OCI-M1 (cell line): ENCODE measurements at regions not wholly inside any gene's neighbourhood (a gene's known extent, or its start where the extent isn't known, plus 50 kb on each side); places are given as distances from the start of the nearest gene placed in this dataset.
A peak's percentile ranks its signal among the peaks of the same experiment; 100 is the strongest.

ENCODE experiments used
- DNase-seq: peaks from one replicate; lab custom pipeline; 2025; lab: John Stamatoyannopoulos, UW

DNA sequence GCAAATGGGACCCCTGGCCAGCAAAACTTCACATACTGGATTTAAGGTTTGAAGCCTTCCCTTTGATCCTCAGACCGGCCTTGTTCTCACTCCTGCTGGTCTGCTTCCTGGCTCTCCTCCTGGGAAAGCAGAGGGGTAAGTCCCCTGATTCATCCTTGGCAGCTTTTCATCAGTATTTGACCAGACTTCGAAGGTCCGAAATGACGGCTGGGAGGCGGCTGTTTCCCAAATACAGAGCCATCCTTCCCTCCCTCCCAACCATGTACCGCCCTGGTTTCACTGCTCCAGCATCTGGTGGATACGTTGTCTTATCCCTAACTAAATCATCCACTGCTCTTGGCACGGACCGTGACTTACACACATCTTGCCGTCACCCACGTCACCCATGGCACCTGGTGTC, 265.5 kb downstream of the BCOR start:
- DNase-seq: no peak

DNA sequence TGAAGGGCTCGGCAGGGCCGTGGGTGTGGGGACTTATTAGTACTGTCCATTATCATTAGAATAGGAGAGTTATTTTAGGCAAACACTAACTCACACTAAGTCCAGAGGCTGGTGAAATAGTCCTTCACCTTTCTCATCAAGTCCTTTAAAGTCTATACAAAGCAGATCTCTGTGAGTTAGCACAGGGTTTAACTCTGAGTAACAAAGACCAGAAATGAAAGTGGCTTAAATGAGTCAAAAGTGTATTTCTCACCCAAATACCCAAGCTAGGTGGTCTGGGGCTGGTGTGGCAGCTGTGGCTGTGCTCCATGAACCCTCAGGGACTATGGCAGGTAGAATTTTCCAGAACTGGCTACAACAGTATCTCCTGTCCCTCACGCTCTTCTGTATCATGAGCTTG, 263.2 kb downstream of the BCOR start:
- no peak for DNase-seq

DNA sequence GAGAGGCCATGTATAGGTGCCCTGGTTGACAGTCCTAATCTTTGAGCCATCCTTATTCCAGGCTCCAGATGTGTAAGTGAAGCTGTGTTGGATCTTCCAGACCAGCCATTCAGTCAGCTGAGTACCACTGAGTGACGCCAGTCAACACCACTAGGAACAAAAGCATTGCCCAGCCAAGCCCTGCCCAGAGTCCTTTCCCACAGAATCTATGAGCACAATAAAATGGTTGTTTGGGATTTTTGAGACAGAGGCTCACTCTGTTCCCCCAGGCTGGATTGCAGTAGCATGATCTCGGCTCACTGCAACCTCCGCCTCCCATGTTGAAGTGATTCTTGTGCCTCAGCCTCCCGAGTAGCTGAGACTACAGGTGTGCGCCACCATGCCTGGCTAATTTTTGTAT, 262.5 kb downstream of the BCOR start:
- no peak for DNase-seq

DNA sequence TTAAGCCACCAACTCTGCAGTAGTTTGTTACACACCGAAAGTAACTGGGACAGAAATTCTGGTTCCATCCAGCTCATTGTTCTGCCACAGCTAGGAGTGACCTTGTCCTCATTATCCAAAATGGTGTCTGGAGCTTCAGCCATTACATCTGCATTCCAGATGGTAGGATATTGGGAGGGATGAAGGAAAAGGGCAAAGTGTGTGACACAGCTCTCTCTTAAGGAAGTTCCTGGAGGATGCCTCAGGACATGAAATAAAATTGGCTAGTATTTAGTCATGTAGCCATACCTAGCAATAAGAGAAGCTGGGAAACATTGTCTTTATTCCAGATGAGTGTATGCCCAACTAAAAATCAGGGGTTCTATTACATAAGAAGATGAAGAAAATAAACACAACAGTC, 262.0 kb downstream of the BCOR start:
- DNase-seq: no peak

DNA sequence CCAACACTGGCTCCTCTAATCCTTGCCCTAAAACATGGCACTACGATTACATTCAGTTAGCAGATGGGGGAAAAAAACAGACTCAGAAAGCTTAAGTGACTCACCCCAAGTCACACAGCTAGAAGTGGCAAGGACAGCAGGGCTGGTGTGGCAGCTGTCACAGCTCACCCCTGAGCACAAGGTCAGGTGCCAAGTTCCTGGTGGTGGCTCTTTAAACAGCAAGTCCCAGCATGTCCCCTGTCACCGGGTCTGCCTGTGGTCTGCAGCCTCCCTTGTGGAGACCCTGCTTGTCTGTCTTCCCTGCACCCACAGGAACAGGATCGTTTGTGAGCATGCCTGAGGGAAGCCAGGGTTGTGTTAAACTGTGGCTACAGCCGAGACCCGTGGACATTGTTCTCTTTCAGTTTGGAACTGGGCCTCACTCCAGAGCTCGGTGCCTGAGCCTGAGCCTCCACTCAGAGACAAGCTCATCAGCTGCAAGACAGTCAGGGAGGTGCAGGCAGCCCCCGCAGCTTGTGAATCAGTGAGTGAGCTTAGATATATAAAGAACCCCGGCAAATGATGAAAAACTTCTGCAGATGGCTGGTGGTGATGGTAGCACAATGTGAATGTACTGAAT, 260.8 kb downstream of the BCOR start:
- DNase-seq: no peak

DNA sequence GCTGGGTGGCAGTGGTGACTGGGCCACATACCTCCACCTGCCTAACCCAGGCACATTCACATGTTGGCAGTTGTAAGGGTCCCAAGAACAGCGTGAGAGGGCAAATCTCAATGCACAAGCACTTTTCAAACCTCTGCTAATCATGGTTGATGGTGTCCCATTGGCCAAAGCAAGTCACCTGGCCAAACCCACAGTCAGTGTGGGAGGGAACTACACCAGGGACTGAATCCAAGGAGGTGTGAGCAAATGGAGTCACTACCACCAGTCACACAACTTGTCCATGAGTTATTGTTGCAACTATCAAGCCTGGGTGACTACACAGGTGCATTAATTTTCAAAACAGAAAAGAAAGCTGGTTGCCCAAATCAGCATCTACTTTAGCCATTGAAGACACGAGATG, 260.1 kb downstream of the BCOR start:
- DNase-seq: no peak

DNA sequence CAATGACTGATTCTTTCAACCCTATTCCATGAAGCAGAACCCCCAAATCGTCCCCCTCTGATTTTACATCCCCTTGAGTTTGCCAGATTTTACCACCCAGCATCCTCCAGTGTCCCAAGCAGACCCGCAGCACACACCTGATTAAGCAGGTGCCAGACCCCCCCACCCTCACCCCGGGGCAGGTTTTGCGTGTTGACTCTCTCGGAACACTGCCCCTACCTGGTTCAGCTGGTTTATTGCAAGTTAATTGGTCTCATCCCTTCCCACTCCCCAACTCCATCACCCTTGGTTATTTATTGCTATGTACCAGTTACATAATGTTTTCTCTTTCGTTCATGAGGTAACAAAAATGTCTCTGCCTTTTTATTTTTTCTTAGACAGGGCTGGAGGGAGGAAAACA, 258.4 kb downstream of the BCOR start:
- DNase-seq: no peak

DNA sequence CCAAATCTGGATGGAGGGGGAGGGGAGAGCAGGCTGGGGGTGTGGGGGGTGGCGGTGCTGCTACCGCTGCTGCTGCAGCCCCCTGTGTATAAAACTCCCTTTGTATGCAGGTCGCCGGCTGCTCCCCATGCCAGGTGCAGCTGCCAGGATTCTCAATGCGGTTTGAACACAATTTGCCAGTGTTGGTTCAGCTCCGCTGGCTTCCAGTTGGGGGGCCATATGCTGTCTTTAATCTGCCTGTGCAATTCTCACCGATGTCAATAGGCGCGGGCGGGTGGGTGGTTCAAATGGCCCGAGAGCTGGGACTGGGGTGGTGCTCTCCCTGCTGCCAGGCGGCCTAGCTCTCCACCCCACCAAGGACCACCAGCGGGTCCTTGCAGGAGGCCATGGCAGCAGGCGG, 257.6 kb downstream of the BCOR start:
- DNase-seq: no peak

DNA sequence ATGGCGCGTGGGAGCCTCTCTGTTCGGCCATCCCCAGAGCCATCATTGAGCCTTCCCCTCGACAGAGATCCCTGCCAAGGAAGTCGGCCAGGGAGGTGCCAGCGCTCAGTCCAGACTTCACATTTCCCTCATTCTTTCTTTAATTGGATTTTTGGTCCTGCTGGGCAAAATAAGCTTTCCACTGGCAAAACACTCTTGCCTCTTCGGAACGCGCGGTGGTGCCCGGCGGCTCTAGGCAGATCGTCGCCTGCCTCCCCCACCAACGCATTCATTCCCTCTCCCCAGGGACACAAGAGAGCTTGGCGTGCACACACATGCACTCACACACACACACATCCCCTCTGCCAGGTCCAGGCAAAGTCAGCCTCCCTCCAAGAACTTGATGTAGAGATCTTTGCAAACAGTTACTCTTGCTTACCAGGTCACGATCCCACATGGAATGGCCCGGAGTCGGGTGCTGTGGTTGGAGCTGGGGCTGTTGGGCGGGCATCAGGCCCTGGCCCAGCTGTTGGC, 257.1 kb downstream of the BCOR start:
- no peak for DNase-seq

DNA sequence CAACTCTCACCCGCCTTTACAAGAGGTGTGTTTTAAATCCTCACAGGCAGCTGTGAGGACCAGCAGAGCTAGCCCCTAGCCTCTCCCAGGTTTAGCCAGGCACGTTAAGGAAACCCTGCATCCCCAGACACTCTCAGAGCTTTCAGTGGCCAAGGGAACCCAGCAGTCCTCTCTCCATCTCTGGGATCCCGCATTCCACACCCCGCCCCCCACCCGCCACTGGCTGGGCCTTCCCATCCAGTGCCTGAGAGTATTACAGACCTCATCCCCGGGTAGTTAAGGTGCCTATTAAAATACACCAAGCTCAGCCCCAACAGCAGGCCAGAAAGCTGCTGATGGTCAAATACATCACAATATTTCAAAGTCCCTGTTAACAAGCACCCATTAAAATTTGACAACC, 256.2 kb downstream of the BCOR start:
- no peak for DNase-seq

DNA sequence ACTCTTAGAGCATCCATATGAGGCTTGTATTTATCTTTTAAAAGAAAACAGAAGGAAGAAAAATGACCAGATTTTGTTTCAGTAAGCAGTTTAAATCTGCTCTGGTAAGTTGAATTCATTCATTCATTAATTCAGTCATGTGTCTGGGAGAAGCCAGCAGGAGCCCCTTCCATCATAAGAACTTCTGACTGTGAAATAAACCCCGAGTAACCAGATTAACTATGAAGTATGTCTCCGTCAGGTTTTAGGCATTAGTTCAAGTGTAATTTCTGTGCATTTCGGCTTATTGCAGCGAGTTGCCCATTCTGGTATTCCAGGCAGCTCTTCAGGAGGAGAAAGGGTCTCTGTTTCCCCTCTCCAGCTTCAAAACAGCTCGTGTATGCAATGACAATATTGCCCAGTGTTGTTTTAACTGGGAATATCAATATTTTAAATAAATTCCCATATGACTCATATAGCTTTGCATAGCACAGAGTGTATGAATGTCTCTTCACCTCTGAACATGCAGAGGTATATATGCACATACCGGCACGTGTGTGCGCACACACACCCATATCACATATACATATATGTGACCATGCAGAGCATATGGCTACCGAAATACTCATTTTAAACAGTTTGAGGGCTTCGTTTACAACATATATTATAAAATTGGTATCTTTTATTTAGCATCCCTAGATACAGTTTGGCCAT, 255.3 kb downstream of the BCOR start:
- DNase-seq: no peak

DNA sequence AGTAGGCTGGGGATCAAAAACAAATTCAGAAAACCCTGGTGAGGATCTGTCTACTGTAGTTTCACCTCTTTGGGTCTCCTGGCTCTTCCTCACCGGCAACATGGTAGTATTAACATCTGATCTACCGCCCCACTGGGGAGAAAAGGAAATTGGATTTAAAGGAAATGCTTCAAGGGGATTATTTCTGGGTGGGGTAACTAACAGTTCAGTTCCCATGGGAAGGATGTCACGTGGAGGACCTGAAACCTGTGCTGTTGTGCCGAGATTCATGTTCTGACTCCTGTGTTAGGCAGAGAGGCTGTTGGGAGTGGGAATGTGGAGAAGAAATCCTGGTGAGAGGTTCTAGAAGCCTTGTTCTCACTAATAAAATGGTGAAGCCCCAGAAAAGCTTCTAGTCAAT, 254.4 kb downstream of the BCOR start:
- no peak for DNase-seq

DNA sequence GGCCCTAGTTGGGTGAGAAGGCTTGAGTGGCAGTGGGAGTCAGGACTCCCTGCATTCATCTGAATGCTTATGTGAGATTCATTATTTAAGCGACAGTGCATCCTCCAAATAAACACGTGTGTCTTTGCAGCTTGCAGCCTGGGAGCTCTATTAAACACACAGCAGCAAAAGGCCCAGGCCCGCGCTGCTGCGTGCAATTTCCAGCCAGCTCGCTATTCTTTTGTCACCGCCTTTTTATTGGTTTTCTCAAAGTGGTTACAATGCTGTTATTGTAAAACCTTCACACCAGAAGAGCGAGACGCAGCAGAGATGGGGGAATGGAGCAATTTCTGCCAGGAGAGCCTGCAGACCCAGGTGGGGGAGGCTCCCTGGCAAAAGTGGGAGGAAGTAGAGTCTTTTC, 252.5 kb downstream of the BCOR start:
- no peak for DNase-seq

DNA sequence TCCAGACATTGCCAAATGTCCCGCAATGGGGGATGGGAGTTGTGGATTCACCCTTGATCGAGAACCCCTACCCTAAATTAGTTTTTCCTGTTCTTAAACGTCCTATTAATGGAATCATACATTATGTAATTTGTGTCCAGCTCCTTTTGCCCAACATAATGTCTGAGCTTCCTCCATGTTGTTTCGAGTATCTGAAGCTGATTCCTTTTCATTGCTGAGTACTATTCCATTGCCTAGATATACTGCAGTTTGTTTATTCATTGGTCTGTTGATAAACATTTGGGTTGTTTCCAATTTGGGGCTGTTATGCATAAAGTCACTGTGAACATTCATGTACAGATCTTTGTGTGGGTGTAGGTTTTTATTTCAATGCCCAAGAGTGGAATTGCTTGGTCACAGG, 251.3 kb downstream of the BCOR start:
- no peak for DNase-seq

DNA sequence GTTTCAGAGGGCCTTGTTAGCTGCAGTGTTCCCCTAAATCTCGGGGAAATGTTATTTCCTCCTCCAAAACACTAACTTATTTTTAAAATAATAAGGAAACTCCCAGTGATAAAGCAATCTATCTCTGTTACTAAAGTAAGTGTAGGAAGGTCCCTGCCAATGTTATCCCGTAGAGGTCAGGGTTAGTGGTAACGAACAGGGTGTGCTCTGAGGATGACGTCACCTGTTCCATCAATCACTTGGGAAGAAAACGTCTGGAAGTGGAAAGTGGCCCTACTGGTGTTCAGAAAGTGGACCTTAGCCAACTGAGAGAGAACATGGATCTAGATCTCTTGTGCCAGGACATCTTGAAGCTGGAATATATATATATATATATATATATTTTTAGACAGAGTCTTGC, 249.5 kb downstream of the BCOR start:
- no peak for DNase-seq

DNA sequence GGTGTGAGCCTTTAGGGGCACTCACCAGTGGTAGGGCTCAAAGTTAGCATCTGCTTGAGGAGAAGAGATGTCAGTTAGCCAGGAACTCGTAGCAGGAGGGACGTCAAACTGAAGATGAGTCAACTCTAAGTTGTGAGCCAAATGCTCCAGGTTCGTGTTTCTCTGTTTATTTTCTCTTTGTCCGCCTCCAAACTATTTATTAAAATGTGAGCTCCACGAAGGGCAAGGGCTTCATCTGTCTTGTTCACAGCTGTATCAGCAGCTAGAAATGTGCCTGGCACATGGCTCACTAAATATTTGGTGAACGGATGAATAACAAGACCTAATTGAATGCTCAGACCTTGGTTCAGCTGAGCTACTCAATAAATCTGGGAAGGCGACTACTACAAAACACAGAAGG, 248.9 kb downstream of the BCOR start:
- no peak for DNase-seq

DNA sequence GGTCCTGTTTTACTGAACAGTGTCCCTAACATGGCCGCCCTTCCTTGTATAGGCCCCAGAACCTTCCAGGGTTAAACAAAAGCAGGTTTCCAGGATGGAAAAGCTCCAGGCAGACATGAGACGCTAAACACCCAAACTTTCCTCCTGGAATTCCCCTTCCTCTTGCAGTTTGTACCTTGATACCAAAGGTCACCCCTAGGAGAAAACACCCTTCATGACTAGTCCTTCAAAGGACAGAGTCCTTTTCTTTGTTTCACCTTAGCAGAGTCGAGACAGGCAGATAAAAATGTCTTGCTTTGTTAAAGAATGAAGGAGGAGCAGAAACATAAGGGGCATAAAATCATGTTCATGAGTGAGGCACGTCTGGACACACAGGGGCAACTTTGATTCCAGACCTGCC, 247.5 kb downstream of the BCOR start:
- no peak for DNase-seq

DNA sequence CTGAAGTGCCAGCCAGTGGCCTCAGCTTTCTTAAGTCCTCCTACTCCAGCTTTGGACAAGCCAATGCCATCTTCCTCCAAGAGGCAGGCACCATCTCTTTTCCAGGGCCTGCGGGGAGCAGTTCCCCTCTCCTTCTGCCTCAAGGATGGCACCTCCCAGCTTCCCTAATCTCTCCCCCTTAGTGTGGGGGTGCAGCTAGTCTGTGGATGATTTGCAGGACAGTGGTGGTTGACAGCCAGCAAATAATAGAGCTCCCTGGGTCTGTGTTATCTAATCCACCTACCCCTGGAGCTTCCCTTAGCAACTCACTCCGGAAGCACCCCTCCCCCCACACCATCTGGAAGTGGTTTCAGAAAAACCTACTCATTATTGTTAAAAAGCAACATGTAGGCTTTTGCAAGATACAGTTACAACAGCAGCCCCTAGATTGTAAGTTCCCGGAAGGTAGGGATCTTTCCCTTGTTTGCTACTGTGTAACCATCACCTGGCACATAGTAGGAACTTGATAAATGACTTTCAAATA, 247.1 kb downstream of the BCOR start:
- DNase-seq: peak; percentile 29

DNA sequence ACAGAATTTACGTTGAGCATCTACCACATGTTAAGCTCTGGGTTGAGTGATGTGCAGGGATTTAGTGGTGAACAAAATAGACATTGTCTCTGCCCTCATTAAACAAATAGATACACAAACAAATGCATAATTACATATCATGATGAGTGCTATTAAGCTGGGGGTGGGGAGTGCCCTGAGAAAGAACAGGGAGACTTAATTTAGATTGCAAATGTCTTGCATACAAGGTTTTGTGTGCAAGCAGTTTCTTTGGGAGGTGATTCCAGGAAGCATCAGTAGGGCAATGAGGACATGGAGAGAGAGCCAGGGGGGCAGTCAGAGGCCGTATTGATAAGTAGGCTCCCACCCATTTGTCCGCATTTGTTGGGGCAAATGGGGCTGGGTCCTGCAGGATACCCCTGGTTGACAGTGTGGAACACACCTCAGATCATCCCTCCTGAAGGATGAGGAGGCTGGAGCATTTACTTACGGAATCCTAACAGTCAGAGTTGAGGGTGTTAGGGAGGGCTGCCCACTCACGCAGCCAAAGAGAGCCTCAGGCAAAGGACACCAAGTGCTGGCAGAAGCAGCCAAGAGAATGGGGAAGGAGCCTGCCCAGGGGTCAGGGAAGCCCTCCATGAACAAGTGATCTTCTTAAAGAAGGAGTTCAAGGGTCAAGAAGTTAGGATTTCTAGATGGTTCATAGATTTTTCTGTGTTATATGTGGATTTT, 245.9 kb downstream of the BCOR start:
- no peak for DNase-seq

DNA sequence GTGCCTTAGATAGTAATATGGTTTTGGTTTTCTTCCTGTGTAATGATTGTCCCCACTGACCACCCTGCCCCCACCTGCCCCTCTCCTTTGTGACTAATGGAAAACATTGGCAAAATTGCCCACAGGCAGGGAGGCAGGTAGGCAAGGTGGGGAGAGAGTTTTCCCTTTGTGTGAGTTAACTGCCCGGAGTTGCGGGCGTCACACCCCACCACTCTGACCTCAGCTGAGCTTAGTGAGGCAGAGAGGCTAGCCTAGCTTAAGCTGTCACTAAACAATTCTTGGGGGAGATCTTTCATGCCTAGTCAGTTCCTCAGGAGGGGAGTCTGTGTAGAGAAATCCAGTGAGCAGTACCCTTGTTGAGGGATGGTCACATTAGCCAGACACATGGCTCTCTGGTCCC, 245.3 kb downstream of the BCOR start:
- no peak for DNase-seq

DNA sequence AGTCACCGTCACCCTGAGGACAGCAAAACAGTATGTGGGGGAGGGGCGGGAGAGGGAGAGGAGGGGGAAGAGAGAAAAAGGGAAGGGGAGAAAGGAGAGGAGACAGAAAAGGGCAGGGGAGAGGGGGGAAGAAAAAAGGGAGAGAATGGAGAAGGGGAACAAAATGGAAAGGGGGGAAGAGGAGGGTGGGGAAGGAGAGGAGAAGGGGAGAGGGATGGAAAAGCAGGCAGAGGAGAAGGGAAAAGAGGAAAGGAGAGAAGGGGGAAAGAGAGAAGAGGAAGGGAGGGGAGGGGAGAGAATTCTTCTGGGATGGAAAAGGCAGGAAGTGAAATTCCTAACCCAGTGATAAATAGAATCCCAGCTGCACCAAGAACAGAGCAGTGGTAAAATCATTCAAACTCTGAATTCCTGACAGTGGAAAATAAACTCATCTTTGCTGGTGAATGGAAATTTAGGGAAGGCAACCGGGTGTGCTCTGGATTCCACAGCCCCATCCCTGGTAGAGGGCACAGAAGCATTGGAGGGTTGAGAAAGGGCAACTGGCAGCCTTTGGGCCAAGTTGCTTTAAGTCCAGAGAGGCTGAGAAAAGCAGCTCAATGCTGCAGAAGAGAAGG, 244.2 kb downstream of the BCOR start:
- no peak for DNase-seq
